Suprapubic skin (tissue), 3 donors: ENCODE measurements at regions not wholly inside any gene's neighbourhood (a gene's known extent, or its start where the extent isn't known, plus 50 kb on each side); places are given as distances from the start of the nearest gene placed in this dataset.

Experiments
- CTCF ChIP-seq, 2 donors: fragments of 200-600 bp in 1 of 2; fragments of 450-650 bp in 1 of 2; sonication (generic) in 1 of 2; IDR thresholded peaks; one replicate each; pipeline ENCODE4 v1.5.1; 2016 to 2019; ENCODE audit warnings: antibody characterized with exemption in 2 of 2, mild to moderate bottlenecking in 1 of 2, moderate library complexity in 1 of 2
- POLR2AphosphoS5 ChIP-seq, 3 donors: sonication (generic); formaldehyde crosslinking; IDR thresholded peaks; one replicate each; pipeline ENCODE4 v1.6.1; 2017; ENCODE audit warnings: antibody characterized with exemption in 3 of 3

- TF ChIP-seq CTCF (IDR thresholded peaks at IDR 0.05) (no peak), POLR2AphosphoS5 (IDR thresholded peaks at IDR 0.05) (no peak)
Measured at GRCh38 chr4:66766557-66766956, 778.7 kb downstream of the CENPC start.
